Progenitor cell of endocrine pancreas (in vitro differentiated cells): ENCODE measurements at regions not wholly inside any gene's neighbourhood (a gene's known extent, or its start where the extent isn't known, plus 50 kb on each side); places are given as distances from the start of the nearest gene placed in this dataset.

ENCODE experiments used
- DNase-seq: peaks from one replicate; pipeline ENCODE4 v3.0.0; 2021; ENCODE audit warnings: low spot score; ENCODE audit not compliant: unreplicated experiment
- H3K27ac Mint-ChIP-seq: 2 replicates; pipeline ENCODE4 v1.8.0; 2021; ENCODE audit warnings: mild to moderate bottlenecking, moderate library complexity, mixed read lengths
- H3K27me3 Mint-ChIP-seq: 2 replicates; pipeline ENCODE4 v1.8.0; 2021; ENCODE audit warnings: mixed read lengths
- H3K36me3 Mint-ChIP-seq: 2 replicates; pipeline ENCODE4 v1.8.0; 2022; ENCODE audit warnings: mixed read lengths; ENCODE audit not compliant: insufficient read depth
- H3K4me1 Mint-ChIP-seq: 2 replicates; pipeline ENCODE4 v1.8.0; 2021; ENCODE audit warnings: low read depth, mixed read lengths
- H3K4me3 Mint-ChIP-seq: 2 replicates; pipeline ENCODE4 v1.8.0; 2021; ENCODE audit warnings: low read depth, mild to moderate bottlenecking, moderate library complexity, mixed read lengths
- H3K9me3 Mint-ChIP-seq: 2 replicates; pipeline ENCODE4 v1.8.0; 2021; ENCODE audit warnings: low read depth, mixed read lengths
- TF ChIP-seq, protein P1 (sequence below): fragments of 200-600 bp; sonication (generic); IDR thresholded peaks from one replicate; pipeline ENCODE4 v1.5.0; 2021; ENCODE audit warnings: antibody characterized with exemption, mild to moderate bottlenecking; ENCODE audit not compliant: unreplicated experiment

- Mint-ChIP-seq H3K4me3 (no peak overlapping the region), H3K4me1 (no peaks in the 10 kb centered on the region), H3K27ac (no peak overlapping the region), H3K36me3 (no peaks in the 10 kb centered on the region), H3K9me3 (no peaks in the 10 kb centered on the region), H3K27me3 (no peaks in the 10 kb centered on the region)
- TF ChIP-seq, protein P1, sequence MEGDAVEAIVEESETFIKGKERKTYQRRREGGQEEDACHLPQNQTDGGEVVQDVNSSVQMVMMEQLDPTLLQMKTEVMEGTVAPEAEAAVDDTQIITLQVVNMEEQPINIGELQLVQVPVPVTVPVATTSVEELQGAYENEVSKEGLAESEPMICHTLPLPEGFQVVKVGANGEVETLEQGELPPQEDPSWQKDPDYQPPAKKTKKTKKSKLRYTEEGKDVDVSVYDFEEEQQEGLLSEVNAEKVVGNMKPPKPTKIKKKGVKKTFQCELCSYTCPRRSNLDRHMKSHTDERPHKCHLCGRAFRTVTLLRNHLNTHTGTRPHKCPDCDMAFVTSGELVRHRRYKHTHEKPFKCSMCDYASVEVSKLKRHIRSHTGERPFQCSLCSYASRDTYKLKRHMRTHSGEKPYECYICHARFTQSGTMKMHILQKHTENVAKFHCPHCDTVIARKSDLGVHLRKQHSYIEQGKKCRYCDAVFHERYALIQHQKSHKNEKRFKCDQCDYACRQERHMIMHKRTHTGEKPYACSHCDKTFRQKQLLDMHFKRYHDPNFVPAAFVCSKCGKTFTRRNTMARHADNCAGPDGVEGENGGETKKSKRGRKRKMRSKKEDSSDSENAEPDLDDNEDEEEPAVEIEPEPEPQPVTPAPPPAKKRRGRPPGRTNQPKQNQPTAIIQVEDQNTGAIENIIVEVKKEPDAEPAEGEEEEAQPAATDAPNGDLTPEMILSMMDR = no peak
- no peak for DNase-seq
Observed at GRCh38 chr18:28963481-28963880, 786.6 kb upstream of the CDH2 start.

- Mint-ChIP-seq H3K4me3 (no peak overlapping the region), H3K9me3 (no peaks in the 10 kb centered on the region), H3K4me1 (no peaks in the 10 kb centered on the region), H3K36me3 (no peaks in the 10 kb centered on the region), H3K27ac (no peak overlapping the region), H3K27me3 (no peaks in the 10 kb centered on the region)
- TF ChIP-seq, protein P1 = peak; percentile 70
- DNase-seq = no peak
Observed at GRCh38 chr18:28961669-28962228, 784.8 kb upstream of the CDH2 start.

GRCh38 chr18:28960146-28960545, 783.2 kb upstream of the CDH2 start:
- Mint-ChIP-seq H3K27ac (no peak overlapping the region), H3K4me1 (no peaks in the 10 kb centered on the region), H3K27me3 (no peaks in the 10 kb centered on the region), H3K36me3 (no peaks in the 10 kb centered on the region), H3K9me3 (peaks cover 7% of the 10 kb centered on the region), H3K4me3 (no peak overlapping the region)
- no peak for DNase-seq
- TF ChIP-seq, protein P1 = no peak

DNA sequence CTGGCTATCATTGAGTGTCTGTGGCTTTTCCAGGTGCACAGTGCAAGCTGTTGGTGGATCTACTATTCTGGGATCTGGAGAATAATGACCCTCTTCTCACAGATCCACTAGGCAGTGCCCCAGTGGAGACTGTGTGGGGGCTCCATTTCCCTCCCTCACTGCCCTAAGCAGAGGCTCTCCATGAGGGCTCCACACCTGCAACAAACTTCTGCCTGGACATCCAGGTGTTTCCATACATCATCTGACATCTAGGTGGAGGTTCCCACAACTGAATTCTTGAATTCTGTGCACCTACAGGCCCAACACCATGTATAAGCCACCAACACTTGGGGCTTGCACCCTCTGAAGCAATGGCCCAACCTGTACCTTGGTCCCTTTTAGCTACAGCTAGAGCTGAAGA, 775.4 kb upstream of the CDH2 start:
- TF ChIP-seq, protein P1 = no peak
- H3K9me3 Mint-ChIP-seq = peaks cover 32% of the 10 kb centered on the region
- peaks cover 7% of the 10 kb centered on the region for H3K36me3 Mint-ChIP-seq
- no peak overlapping the region for H3K4me3 Mint-ChIP-seq
- no peak overlapping the region for H3K27ac Mint-ChIP-seq
- DNase-seq = no peak
- H3K4me1 Mint-ChIP-seq = no peaks in the 10 kb centered on the region
- H3K27me3 Mint-ChIP-seq = no peaks in the 10 kb centered on the region

DNA sequence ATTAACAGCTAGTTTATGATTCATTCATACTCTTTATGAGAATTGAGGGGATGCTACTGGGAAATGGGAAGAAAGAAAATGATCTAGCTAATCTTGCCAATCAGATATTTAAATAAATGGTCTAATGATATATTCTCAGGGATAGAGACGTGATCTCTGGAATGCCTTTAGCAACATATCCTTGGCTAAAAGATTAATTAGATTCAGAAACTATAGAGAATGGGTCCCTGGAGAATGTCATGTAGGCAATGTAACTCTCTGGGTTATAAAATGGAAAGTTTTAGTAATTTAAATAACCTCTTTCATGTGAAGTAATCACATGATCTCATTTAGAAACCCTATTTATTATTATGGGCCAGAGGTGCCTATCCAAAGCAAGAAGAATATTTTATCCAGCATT, 771.0 kb upstream of the CDH2 start:
- H3K27ac Mint-ChIP-seq = no peak overlapping the region
- no peaks in the 10 kb centered on the region for H3K27me3 Mint-ChIP-seq
- TF ChIP-seq, protein P1 = no peak
- DNase-seq = no peak
- peaks cover 6% of the 10 kb centered on the region for H3K36me3 Mint-ChIP-seq
- H3K4me3 Mint-ChIP-seq = no peak overlapping the region
- no peaks in the 10 kb centered on the region for H3K4me1 Mint-ChIP-seq
- peaks cover 17% of the 10 kb centered on the region for H3K9me3 Mint-ChIP-seq
